ENCODE measurements at regions not wholly inside any gene's neighbourhood (a gene's known extent, or its start where the extent isn't known, plus 50 kb on each side); places are given as distances from the start of the nearest gene placed in this dataset.
A peak's percentile ranks its signal among the peaks of the same experiment; 100 is the strongest.

GRCh38 chr16:88299751-88300462 is 82.9 kb upstream of the ZNF469 start:
- Mint-ChIP-seq H3K9me3 (peaks cover 0 to 3% (median 0%) of the 10 kb centered on the region in 9 donors), H3K4me3 (no peak overlapping the region), H3K4me1 (peaks cover 0 to 8% (median 0%) of the 10 kb centered on the region in 4 donors), H3K27ac (peak overlapping the region in 1 of 10 donors; percentile 45), H3K36me3 (peaks cover 0 to 2% (median 0%) of the 10 kb centered on the region in 3 donors), H3K27me3 (peaks cover 3 to 20% (median 17%) of the 10 kb centered on the region in 5 donors)
- POLR2A ChIA-PET, result no interaction called here
- DNase-seq, result no peak
- ATAC-seq, result no peak

DNA sequence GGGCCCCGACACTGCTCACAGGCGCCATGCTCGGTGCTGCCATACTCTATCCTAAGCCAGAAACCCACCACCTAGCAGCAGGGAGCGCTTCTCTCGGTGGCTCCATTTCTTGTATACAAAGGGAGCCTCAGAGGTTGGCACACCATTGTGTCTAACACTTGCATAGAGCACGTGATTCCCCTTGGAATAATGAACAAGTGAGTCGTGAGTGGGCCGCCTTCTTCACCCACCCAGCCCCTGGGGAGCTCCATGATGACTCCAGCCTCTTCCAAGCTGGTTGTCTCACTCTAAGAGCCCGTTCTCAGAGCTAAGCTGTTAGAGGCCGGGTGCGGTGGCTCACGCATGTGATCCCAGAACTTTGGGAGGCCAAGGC is 82.3 kb upstream of the ZNF469 start:
- POLR2A ChIA-PET, result no interaction called here
- Mint-ChIP-seq H3K4me1 (peaks cover 0 to 8% (median under 1%) of the 10 kb centered on the region in 4 donors), H3K27me3 (peaks cover 3 to 20% (median 17%) of the 10 kb centered on the region in 5 donors), H3K4me3 (no peak overlapping the region), H3K27ac (peak overlapping the region in 1 of 10 donors; percentile 45), H3K36me3 (peaks cover 0 to 2% (median 0%) of the 10 kb centered on the region in 3 donors), H3K9me3 (peaks cover 0 to 3% (median 0%) of the 10 kb centered on the region in 9 donors)
- ATAC-seq, result no peak
- no peak for DNase-seq

GRCh38 chr16:88301431-88301830 is 81.3 kb upstream of the ZNF469 start:
- peaks cover 0 to 2% (median 0%) of the 10 kb centered on the region in 3 donors for H3K36me3 Mint-ChIP-seq
- ATAC-seq, result no peak
- POLR2A ChIA-PET, result no interaction called here
- H3K27me3 Mint-ChIP-seq, result peaks cover 3 to 20% (median 17%) of the 10 kb centered on the region in 5 donors
- no peak for DNase-seq
- no peak overlapping the region for H3K27ac Mint-ChIP-seq
- H3K9me3 Mint-ChIP-seq, result peaks cover 0 to 4% (median 0%) of the 10 kb centered on the region in 9 donors
- no peak overlapping the region for H3K4me3 Mint-ChIP-seq
- peaks cover 0 to 8% (median 2%) of the 10 kb centered on the region in 4 donors for H3K4me1 Mint-ChIP-seq

DNA sequence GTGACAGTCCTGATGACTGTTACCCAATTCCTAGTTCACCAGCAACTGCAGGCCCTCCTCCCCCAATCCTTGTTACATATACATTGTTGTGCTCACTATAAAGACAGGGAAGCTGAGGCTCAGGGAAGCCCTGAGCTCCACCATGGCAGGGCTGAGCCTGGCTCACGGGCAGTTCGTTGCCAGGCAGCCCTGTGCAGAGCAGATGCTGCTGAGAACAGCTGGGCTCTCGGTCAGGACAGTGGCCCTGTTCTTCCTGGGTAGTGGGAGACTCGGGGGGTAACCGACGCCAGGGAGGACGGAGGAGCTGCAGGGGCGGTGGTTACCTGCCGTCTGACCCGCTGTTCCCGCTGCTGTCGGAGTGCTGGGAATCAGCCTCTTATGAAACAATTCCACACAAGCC is 80.9 kb upstream of the ZNF469 start:
- ATAC-seq (no peak), DNase-seq (no peak)
- Mint-ChIP-seq H3K9me3 (peaks cover 0 to 4% (median 0%) of the 10 kb centered on the region in 9 donors), H3K36me3 (peaks cover 0 to 2% (median 0%) of the 10 kb centered on the region in 3 donors), H3K27ac (no peak overlapping the region), H3K27me3 (peaks cover 3 to 20% (median 17%) of the 10 kb centered on the region in 5 donors), H3K4me1 (peaks cover 0 to 8% (median 2%) of the 10 kb centered on the region in 4 donors), H3K4me3 (no peak overlapping the region)
- POLR2A ChIA-PET, result no interaction called here

DNA sequence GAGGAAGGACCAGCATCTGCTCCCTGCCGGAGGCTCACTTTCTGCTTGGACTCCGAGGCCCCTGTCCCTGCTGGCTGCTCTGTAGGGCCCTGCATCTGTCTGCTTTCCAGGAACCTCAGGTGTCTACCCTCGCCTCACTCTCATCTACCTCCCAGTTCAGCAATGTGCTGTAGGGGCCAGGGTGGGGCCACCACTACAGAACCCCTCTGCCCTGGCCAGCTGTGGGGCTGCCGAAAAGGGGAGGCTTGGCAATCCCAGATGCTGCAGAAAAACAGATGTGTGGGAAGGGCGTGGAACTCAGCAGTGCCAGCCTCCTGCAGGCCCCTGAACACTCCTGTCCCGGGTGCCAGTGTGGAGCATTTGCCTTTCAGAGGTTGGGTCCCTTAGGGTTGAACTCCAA is 80.1 kb upstream of the ZNF469 start:
- POLR2A ChIA-PET, result no interaction called here
- no peak for ATAC-seq
- peaks cover 0 to 4% (median 0%) of the 10 kb centered on the region in 9 donors for H3K9me3 Mint-ChIP-seq
- peaks cover 6 to 22% (median 14%) of the 10 kb centered on the region in 5 donors for H3K27me3 Mint-ChIP-seq
- H3K4me3 Mint-ChIP-seq, result no peak overlapping the region
- no peak overlapping the region for H3K27ac Mint-ChIP-seq
- DNase-seq, result no peak
- H3K4me1 Mint-ChIP-seq, result peaks cover 0 to 8% (median 2%) of the 10 kb centered on the region in 4 donors
- peaks cover 0 to 2% (median 0%) of the 10 kb centered on the region in 3 donors for H3K36me3 Mint-ChIP-seq

- H3K9me3 Mint-ChIP-seq, result peaks cover 0 to 4% (median 0%) of the 10 kb centered on the region in 9 donors
- no peak overlapping the region for H3K27ac Mint-ChIP-seq
- H3K4me1 Mint-ChIP-seq, result peaks cover 0 to 8% (median 2%) of the 10 kb centered on the region in 4 donors
- peaks cover 0 to 2% (median 0%) of the 10 kb centered on the region in 3 donors for H3K36me3 Mint-ChIP-seq
- H3K27me3 Mint-ChIP-seq, result peaks cover 6 to 22% (median 15%) of the 10 kb centered on the region in 5 donors
- POLR2A ChIA-PET, result no interaction called here
- no peak for ATAC-seq
- DNase-seq, result no peak
- H3K4me3 Mint-ChIP-seq, result no peak overlapping the region
These were observed 79.4 kb upstream of the ZNF469 start for GRCh38 chr16:88303405-88303804.

GRCh38 chr16:88303890-88304819 is 78.6 kb upstream of the ZNF469 start:
- Mint-ChIP-seq H3K36me3 (peaks cover 0 to 2% (median 0%) of the 10 kb centered on the region in 3 donors), H3K4me3 (no peak overlapping the region), H3K9me3 (peaks cover 0 to 5% (median 0%) of the 10 kb centered on the region in 9 donors), H3K4me1 (peaks cover 0 to 5% (median 2%) of the 10 kb centered on the region in 4 donors), H3K27ac (no peak overlapping the region), H3K27me3 (peaks cover 8 to 30% (median 16%) of the 10 kb centered on the region in 5 donors)
- DNase-seq, result no peak
- ATAC-seq, result no peak
- POLR2A ChIA-PET, result no interaction called here

- DNase-seq (no peak), ATAC-seq (no peak)
- no peak overlapping the region for H3K4me3 Mint-ChIP-seq
- POLR2A ChIA-PET, result no interaction called here
- H3K36me3 Mint-ChIP-seq, result peaks cover 0 to 2% (median 0%) of the 10 kb centered on the region in 3 donors
- no peak overlapping the region for H3K27ac Mint-ChIP-seq
- peaks cover 0 to 5% (median 1%) of the 10 kb centered on the region in 4 donors for H3K4me1 Mint-ChIP-seq
- H3K27me3 Mint-ChIP-seq, result peaks cover 8 to 35% (median 15%) of the 10 kb centered on the region in 5 donors
- H3K9me3 Mint-ChIP-seq, result peaks cover 0 to 5% (median 0%) of the 10 kb centered on the region in 9 donors
These were observed 77.6 kb upstream of the ZNF469 start for GRCh38 chr16:88305176-88305575.

DNA sequence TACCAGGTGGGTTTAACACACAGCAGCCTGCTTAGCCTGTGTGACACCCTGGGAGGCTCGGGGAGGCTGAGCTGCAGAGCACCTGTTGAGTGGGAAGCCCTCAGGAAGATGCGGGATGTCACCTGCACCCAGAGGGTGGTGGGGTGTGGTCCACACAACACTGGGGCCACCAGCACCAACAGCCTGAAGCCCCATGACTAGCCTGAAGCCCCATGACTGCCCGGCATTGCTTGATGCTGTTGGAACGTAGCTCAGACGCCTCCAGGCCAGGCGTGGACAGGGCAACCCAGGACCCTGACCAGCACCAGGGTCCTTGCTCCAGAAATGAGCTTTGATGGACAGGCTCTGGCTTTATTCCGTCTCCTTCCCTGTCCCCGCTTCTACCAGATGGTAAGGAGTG is 76.3 kb upstream of the ZNF469 start:
- no peak overlapping the region for H3K27ac Mint-ChIP-seq
- H3K27me3 Mint-ChIP-seq, result peaks cover 8 to 35% (median 13%) of the 10 kb centered on the region in 5 donors
- H3K4me3 Mint-ChIP-seq, result no peak overlapping the region
- peaks cover 0 to 8% (median 1%) of the 10 kb centered on the region in 9 donors for H3K9me3 Mint-ChIP-seq
- H3K4me1 Mint-ChIP-seq, result peaks cover 0 to 5% (median 1%) of the 10 kb centered on the region in 4 donors
- ATAC-seq (no peak), DNase-seq (no peak)
- H3K36me3 Mint-ChIP-seq, result peaks cover 0 to 2% (median 0%) of the 10 kb centered on the region in 3 donors
- POLR2A ChIA-PET, result no interaction called here

DNA sequence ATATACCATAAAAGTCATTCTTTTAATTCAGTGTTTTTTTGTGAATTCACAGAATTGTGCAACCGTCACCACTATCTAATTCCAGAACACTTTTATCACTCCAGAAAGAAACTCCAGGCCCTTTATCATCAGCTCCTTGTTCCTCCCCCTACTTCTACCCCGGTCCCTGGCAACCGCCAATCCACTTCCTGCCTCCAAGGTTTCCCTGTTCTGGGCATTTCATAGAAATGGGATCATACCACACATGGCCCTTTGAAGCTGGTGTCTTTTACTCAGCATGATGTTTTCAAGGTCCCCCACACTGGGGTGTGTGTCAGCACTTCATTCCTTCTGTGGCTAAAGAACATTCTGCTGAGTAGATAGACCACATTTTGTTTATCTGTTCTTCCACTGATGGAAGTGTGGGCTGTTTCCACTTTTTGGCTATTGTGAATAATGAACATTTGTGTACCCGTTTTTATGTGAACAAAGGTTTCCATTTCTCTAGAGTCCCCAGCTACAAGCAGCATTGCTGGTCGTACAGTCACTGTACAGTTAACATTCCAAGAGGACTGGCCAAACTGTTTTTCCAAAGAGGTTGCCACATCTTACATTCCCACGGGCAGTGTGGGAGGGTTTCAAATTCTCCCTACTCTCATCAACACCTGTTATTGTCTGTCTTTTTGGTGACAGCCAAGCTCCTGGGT is 75.8 kb upstream of the ZNF469 start:
- DNase-seq (no peak), ATAC-seq (no peak)

GRCh38 chr16:88308441-88309173 is 74.2 kb upstream of the ZNF469 start:
- H3K27me3 Mint-ChIP-seq, result peaks cover 8 to 26% (median 10%) of the 10 kb centered on the region in 5 donors
- H3K36me3 Mint-ChIP-seq, result peaks cover 0 to 5% (median under 1%) of the 10 kb centered on the region in 3 donors
- POLR2A ChIA-PET, result no interaction called here
- no peak for ATAC-seq
- H3K9me3 Mint-ChIP-seq, result peaks cover 0 to 25% (median 9%) of the 10 kb centered on the region in 9 donors
- no peak overlapping the region for H3K27ac Mint-ChIP-seq
- no peak overlapping the region for H3K4me3 Mint-ChIP-seq
- peak in 1 of 10 donors; percentile 24 for DNase-seq
- H3K4me1 Mint-ChIP-seq, result peaks cover 0 to 7% (median 1%) of the 10 kb centered on the region in 4 donors

More for the DNA sequence above, 75.8 kb upstream of the ZNF469 start:
- peaks cover 0 to 5% (median 0%) of the 10 kb centered on the region in 4 donors for H3K4me1 Mint-ChIP-seq
- peaks cover 6 to 31% (median 10%) of the 10 kb centered on the region in 5 donors for H3K27me3 Mint-ChIP-seq
- H3K27ac Mint-ChIP-seq, result no peak overlapping the region
- peaks cover 0 to 2% (median 0%) of the 10 kb centered on the region in 3 donors for H3K36me3 Mint-ChIP-seq
- POLR2A ChIA-PET, result no interaction called here
- H3K4me3 Mint-ChIP-seq, result no peak overlapping the region
- peaks cover 0 to 14% (median 4%) of the 10 kb centered on the region in 9 donors for H3K9me3 Mint-ChIP-seq

Data from naive thymus-derived CD8-positive, alpha-beta T cell (primary cell).